H9 (cell line): ENCODE measurements at regions not wholly inside any gene's neighbourhood (a gene's known extent, or its start where the extent isn't known, plus 50 kb on each side); places are given as distances from the start of the nearest gene placed in this dataset.
A peak's percentile ranks its signal among the peaks of the same experiment; 100 is the strongest.

Experiments
- DNase-seq: peaks from one replicate; pipeline ENCODE4 v3.0.0-alpha.2; 2017
- H2AFZ ChIP-seq: one replicate; pipeline ENCODE4 v1.6.1; 2013; ENCODE audit warnings: mild to moderate bottlenecking, low read length, control low read depth, moderate library complexity
- H2AK5ac ChIP-seq: 2 replicates; pipeline ENCODE4 v1.6.1; 2013; ENCODE audit warnings: low read length, control low read depth, mixed read lengths; ENCODE audit not compliant: insufficient read length
- H2BK120ac ChIP-seq: one replicate; pipeline ENCODE4 v1.6.1; 2013; ENCODE audit warnings: low read depth, mild to moderate bottlenecking, low read length, control low read depth, inconsistent platforms; ENCODE audit not compliant: poor library complexity, severe bottlenecking
- H2BK12ac ChIP-seq: 2 replicates; pipeline ENCODE4 v1.6.1; 2013; ENCODE audit warnings: low read length, control low read depth, mixed read lengths, low read depth; ENCODE audit not compliant: insufficient read length
- H2BK15ac ChIP-seq: 2 replicates; pipeline ENCODE4 v1.6.1; 2013; ENCODE audit warnings: low read depth, low read length, control low read depth
- H2BK20ac ChIP-seq: one replicate; pipeline ENCODE4 v1.6.1; 2013; ENCODE audit warnings: low read depth, mild to moderate bottlenecking, low read length, control low read depth, inconsistent platforms; ENCODE audit not compliant: poor library complexity, severe bottlenecking
- H2BK5ac ChIP-seq: 2 replicates; pipeline ENCODE4 v1.6.1; 2013; ENCODE audit warnings: low read length, control low read depth, mixed read lengths; ENCODE audit not compliant: insufficient read length
- H3K14ac ChIP-seq: 2 replicates; pipeline ENCODE4 v1.6.1; 2013; ENCODE audit warnings: low read length, control low read depth; ENCODE audit not compliant: insufficient read depth
- H3K18ac ChIP-seq: 2 replicates; pipeline ENCODE4 v1.6.1; 2013; ENCODE audit warnings: low read depth, mild to moderate bottlenecking, mixed read lengths, low read length, control low read depth; ENCODE audit not compliant: insufficient read length
- H3K23ac ChIP-seq: 2 replicates; pipeline ENCODE4 v1.6.1; 2013; ENCODE audit warnings: low read length, control low read depth, mixed read lengths, low read depth; ENCODE audit not compliant: insufficient read length
- H3K23me2 ChIP-seq: 2 replicates; pipeline ENCODE4 v1.6.1; 2013; ENCODE audit warnings: low read depth, mild to moderate bottlenecking, mixed read lengths, low read length, control low read depth; ENCODE audit not compliant: insufficient read length, poor library complexity, severe bottlenecking
- H3K27ac ChIP-seq: 2 replicates; pipeline ENCODE4 v1.5.1; 2013; ENCODE audit warnings: low read length, control low read depth, mixed read lengths, low read depth; ENCODE audit not compliant: insufficient read length
- H3K27me3 ChIP-seq: 2 replicates; pipeline ENCODE4 v1.6.1; 2013; ENCODE audit warnings: low read length, control low read depth, inconsistent platforms; ENCODE audit not compliant: insufficient read depth
- H3K4ac ChIP-seq: 2 replicates; pipeline ENCODE4 v1.6.1; 2013; ENCODE audit warnings: low read depth, mild to moderate bottlenecking, control low read depth, inconsistent platforms, low read length, moderate library complexity
- H3K4me1 ChIP-seq: 2 replicates; pipeline ENCODE4 v1.6.1; 2013; ENCODE audit warnings: low read length, control low read depth, inconsistent platforms; ENCODE audit not compliant: insufficient read depth
- H3K4me2 ChIP-seq: 2 replicates; pipeline ENCODE4 v1.6.1; 2013; ENCODE audit warnings: low read length, control low read depth, mixed read lengths; ENCODE audit not compliant: insufficient read length, insufficient read depth
- H3K56ac ChIP-seq: 2 replicates; pipeline ENCODE4 v1.6.1; 2013; ENCODE audit warnings: low read depth, mild to moderate bottlenecking, mixed read lengths, low read length, control low read depth; ENCODE audit not compliant: insufficient read length
- H3K79me1 ChIP-seq: 2 replicates; pipeline ENCODE4 v1.6.1; 2013; ENCODE audit warnings: low read depth, mild to moderate bottlenecking, moderate library complexity, low read length, control low read depth, inconsistent platforms; ENCODE audit not compliant: insufficient read depth, poor library complexity, severe bottlenecking
- H3K79me2 ChIP-seq: 2 replicates; pipeline ENCODE4 v1.6.1; 2013; ENCODE audit warnings: low read length, control low read depth, inconsistent platforms; ENCODE audit not compliant: insufficient read depth
- H3K9ac ChIP-seq: 2 replicates; pipeline ENCODE4 v1.6.1; 2013; ENCODE audit warnings: low read length, control low read depth, mixed read lengths; ENCODE audit not compliant: insufficient read length; ENCODE audit errors: extremely low read depth
- H3K9me3 ChIP-seq: one replicate; pipeline ENCODE4 v1.6.1; 2013; ENCODE audit warnings: low read depth, low read length, inconsistent platforms; ENCODE audit not compliant: control insufficient read depth
- H3T11ph ChIP-seq: one replicate; pipeline ENCODE4 v1.6.1; 2013; ENCODE audit warnings: mild to moderate bottlenecking, low read length, control low read depth, inconsistent platforms
- H4K20me1 ChIP-seq: one replicate; pipeline ENCODE4 v1.6.1; 2013; ENCODE audit not compliant: control insufficient read depth, insufficient read length, insufficient read depth
- H4K5ac ChIP-seq: 2 replicates; pipeline ENCODE4 v1.6.1; 2013; ENCODE audit warnings: low read depth, mild to moderate bottlenecking, mixed read lengths, low read length, control low read depth; ENCODE audit not compliant: insufficient read length
- H4K8ac ChIP-seq: replicated peaks from 2 replicates; pipeline ENCODE4 v1.6.1; 2013; ENCODE audit warnings: low read length, control low read depth, mixed read lengths, low read depth; ENCODE audit not compliant: insufficient read length
- H4K91ac ChIP-seq: 2 replicates; pipeline ENCODE4 v1.6.1; 2013; ENCODE audit warnings: low read depth, mild to moderate bottlenecking, moderate library complexity, mixed read lengths, low read length, control low read depth; ENCODE audit not compliant: insufficient read length
- H3K27ac Mint-ChIP-seq, 3 experiments: 2 replicates in 2 of 3; 3 replicates in 1 of 3; pipeline ENCODE4 v1.8.0; 2020 to 2021; ENCODE audit warnings: mixed read lengths in 3 of 3, mild to moderate bottlenecking in 1 of 3, moderate library complexity in 1 of 3
- H3K27me3 Mint-ChIP-seq: 2 replicates; pipeline ENCODE4 v1.8.0; 2021; ENCODE audit warnings: low read depth, mild to moderate bottlenecking, moderate library complexity, mixed read lengths
- H3K36me3 Mint-ChIP-seq, 3 experiments: 2 replicates in 2 of 3; 3 replicates in 1 of 3; pipeline ENCODE4 v1.8.0; 2020 to 2021; ENCODE audit warnings: low read depth in 3 of 3, mixed read lengths in 3 of 3; ENCODE audit not compliant: insufficient read depth in 1 of 3
- H3K4me1 Mint-ChIP-seq, 2 experiments: 2 replicates each; pipeline ENCODE4 v1.8.0; 2020; ENCODE audit warnings: mixed read lengths in 2 of 2
- H3K4me3 Mint-ChIP-seq, 2 experiments: 2 replicates in 1 of 2; 3 replicates in 1 of 2; pipeline ENCODE4 v1.8.0; 2020 to 2021; ENCODE audit warnings: mild to moderate bottlenecking in 2 of 2, mixed read lengths in 2 of 2, moderate library complexity in 1 of 2
- H3K9me3 Mint-ChIP-seq, 2 experiments: 2 replicates in 1 of 2; 3 replicates in 1 of 2; pipeline ENCODE4 v1.8.0; 2020; ENCODE audit warnings: mild to moderate bottlenecking in 2 of 2, mixed read lengths in 2 of 2, moderate library complexity in 1 of 2
- WGBS: extraction: QIAGEN DNeasy Blood & Tissue Kit; methylation state at CpG from one replicate; pipeline ENCODE4 v1.1.7; 2013; ENCODE audit warnings: missing lambda C conversion rate, low lambda C conversion rate, mixed read lengths; ENCODE audit not compliant: insufficient read length; ENCODE audit errors: extremely low coverage; 5-methylcytosine and 5-hydroxymethylcytosine counted together
- TF ChIP-seq, protein P1 (sequence below): fragments of 200-600 bp; sonication (generic); conservative IDR thresholded peaks from 3 replicates; pipeline ENCODE4 v1.8.0; 2021; ENCODE audit warnings: antibody characterized with exemption, mild to moderate bottlenecking

DNA sequence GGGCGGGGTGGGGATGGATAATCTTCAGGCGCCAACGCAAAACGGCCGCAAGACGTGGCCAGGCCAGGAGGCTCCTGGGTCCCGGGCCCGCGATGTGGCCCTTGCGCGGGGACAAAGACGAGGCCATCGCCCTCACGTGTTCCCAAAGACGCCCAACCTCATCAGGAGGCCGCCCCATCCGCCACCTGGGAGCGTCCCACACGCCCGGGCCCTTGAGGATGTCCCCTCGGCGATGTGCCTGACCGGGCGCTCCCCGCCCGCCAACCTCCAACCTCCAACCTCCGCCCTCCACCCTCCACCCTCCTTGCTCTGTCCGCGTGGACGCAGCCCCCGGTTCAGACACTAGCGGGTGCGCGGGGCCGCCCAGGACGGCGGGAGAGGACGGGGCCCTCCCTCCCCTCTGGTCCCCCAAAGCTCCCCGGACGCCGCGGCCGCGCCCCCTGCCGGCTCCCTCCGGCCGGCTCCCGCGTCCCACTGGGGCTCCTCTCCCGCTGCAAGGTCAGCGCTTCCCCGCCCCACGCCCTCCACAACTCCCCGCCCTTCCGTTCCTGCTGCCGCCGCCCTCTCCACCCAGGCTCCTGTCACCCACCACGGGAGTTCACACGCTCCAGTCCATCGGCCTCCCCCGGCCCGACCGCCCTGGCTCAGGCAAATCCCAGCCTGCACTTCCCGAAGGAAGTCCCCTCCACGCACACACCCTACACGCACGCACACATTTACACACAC, 250.8 kb upstream of the RPL38 start:
- H3K4me2 ChIP-seq: peak overlapping the region; percentile 69

More for the DNA sequence above, 250.8 kb upstream of the RPL38 start:
- no peaks in the 10 kb centered on the region for H3K9me3 ChIP-seq
- H3K79me2 ChIP-seq: no peaks in the 10 kb centered on the region
- H3K14ac ChIP-seq: peak overlapping the region; percentile 54; the same call in 1 of the 2 replicates
- Mint-ChIP-seq H3K27me3 (peaks cover 53% of the 10 kb centered on the region), H3K4me3 (no peak overlapping the region; a peak in 2 of 5 replicates), H3K9me3 (no peaks in the 10 kb centered on the region), H3K27ac (no peak overlapping the region), H3K36me3 (no peaks in the 10 kb centered on the region; a peak in 1 of 7 replicates), H3K4me1 (peaks cover 11 to 13% of the 10 kb centered on the region in 2 experiments)
- H4K91ac ChIP-seq: no peak overlapping the region
- H2AFZ ChIP-seq: no peak overlapping the region
- H2BK20ac ChIP-seq: no peak overlapping the region
- DNase-seq: peak; percentile 69
- no peak overlapping the region for H3K4ac ChIP-seq
- H3K23me2 ChIP-seq: peaks cover 11% of the 10 kb centered on the region
- H3K23ac ChIP-seq: no peak overlapping the region
- no peaks in the 10 kb centered on the region for H3K4me1 ChIP-seq
- no peak overlapping the region for H3K56ac ChIP-seq
- no CpG with 5 or more reads among the region's 67 CpGs for WGBS
- no peaks in the 10 kb centered on the region for H4K20me1 ChIP-seq
- peaks cover 5% of the 10 kb centered on the region; the same call in 1 of the 2 replicates for H3K27me3 ChIP-seq
- H2BK5ac ChIP-seq: no peak overlapping the region
- H2BK120ac ChIP-seq: no peak overlapping the region
- no peak overlapping the region for H2BK15ac ChIP-seq
- H4K5ac ChIP-seq: no peak overlapping the region
- no peaks in the 10 kb centered on the region for H3K79me1 ChIP-seq
- no peak overlapping the region for H2BK12ac ChIP-seq
- no peak overlapping the region for H4K8ac ChIP-seq
- no peak overlapping the region for H3K9ac ChIP-seq
- H3K27ac ChIP-seq: no peak overlapping the region
- no peak overlapping the region for H2AK5ac ChIP-seq
- H3K18ac ChIP-seq: peak overlapping the region; percentile 58
- TF ChIP-seq, protein P1, sequence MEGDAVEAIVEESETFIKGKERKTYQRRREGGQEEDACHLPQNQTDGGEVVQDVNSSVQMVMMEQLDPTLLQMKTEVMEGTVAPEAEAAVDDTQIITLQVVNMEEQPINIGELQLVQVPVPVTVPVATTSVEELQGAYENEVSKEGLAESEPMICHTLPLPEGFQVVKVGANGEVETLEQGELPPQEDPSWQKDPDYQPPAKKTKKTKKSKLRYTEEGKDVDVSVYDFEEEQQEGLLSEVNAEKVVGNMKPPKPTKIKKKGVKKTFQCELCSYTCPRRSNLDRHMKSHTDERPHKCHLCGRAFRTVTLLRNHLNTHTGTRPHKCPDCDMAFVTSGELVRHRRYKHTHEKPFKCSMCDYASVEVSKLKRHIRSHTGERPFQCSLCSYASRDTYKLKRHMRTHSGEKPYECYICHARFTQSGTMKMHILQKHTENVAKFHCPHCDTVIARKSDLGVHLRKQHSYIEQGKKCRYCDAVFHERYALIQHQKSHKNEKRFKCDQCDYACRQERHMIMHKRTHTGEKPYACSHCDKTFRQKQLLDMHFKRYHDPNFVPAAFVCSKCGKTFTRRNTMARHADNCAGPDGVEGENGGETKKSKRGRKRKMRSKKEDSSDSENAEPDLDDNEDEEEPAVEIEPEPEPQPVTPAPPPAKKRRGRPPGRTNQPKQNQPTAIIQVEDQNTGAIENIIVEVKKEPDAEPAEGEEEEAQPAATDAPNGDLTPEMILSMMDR: peak; percentile 68
- H3T11ph ChIP-seq: no peak overlapping the region
